GM23248 (cell line): ENCODE measurements at regions not wholly inside any gene's neighbourhood (a gene's known extent, or its start where the extent isn't known, plus 50 kb on each side); places are given as distances from the start of the nearest gene placed in this dataset.

Experiments
- EZH2 ChIP-seq: fragments of 200-600 bp; sonication (generic); IDR thresholded peaks from 2 replicates; pipeline ENCODE4 v1.6.1; 2018; ENCODE audit warnings: antibody characterized with exemption, mild to moderate bottlenecking; ENCODE audit not compliant: insufficient read depth, poor library complexity, severe bottlenecking
- EZH2phosphoT487 ChIP-seq: fragments of 200-600 bp; sonication (generic); IDR thresholded peaks from 2 replicates; pipeline ENCODE4 v1.6.1; 2018; ENCODE audit warnings: antibody characterized with exemption, moderate library complexity, mild to moderate bottlenecking, low read depth; ENCODE audit not compliant: insufficient read depth

- TF ChIP-seq EZH2 (no peak), EZH2phosphoT487 (no peak)
Observed at GRCh38 chr6:130518588-130518987, 152.8 kb downstream of the TMEM200A start.
